HG03460 (cell line): ENCODE measurements at regions not wholly inside any gene's neighbourhood (a gene's known extent, or its start where the extent isn't known, plus 50 kb on each side); places are given as distances from the start of the nearest gene placed in this dataset.
"Not testable (repeated sequence)": the region's sequence is repeated elsewhere in the genome, so short reads cannot be mapped to it uniquely, and the experiment has no call there.

Experiments
- ATAC-seq: cut with Tn5 transposase; IDR thresholded peaks from one replicate; pipeline ENCODE4 v1.9.1; 2021; ENCODE audit not compliant: unreplicated experiment

- ATAC-seq = no peak
Observed at GRCh38 chr7:130943981-130944380, 210.0 kb upstream of the KLF14 start.

GRCh38 chr7:130944997-130945396, 211.0 kb upstream of the KLF14 start:
- ATAC-seq = no peak

- no peak for ATAC-seq
Observed at GRCh38 chr7:130945411-130945811, 211.4 kb upstream of the KLF14 start.

- no peak for ATAC-seq
Observed at GRCh38 chr7:130946114-130946513, 212.1 kb upstream of the KLF14 start.

- no peak for ATAC-seq
Observed at GRCh38 chr7:130947792-130948580, 214.0 kb upstream of the KLF14 start.

- ATAC-seq = no peak
Observed at GRCh38 chr7:130948822-130949221, 214.8 kb upstream of the KLF14 start.

GRCh38 chr7:130949550-130949949, 215.5 kb upstream of the KLF14 start:
- ATAC-seq = no peak

- no peak for ATAC-seq
Observed at GRCh38 chr7:130950054-130950453, 216.0 kb upstream of the KLF14 start.

GRCh38 chr7:130950741-130951140, 216.7 kb upstream of the KLF14 start:
- ATAC-seq = no peak

- no peak for ATAC-seq
Observed at GRCh38 chr7:130951303-130951975, 217.4 kb upstream of the KLF14 start.

GRCh38 chr7:130951976-130952876, 218.2 kb upstream of the KLF14 start:
- no peak for ATAC-seq

- ATAC-seq = no peak
Observed at GRCh38 chr7:130953196-130953595, 219.2 kb upstream of the KLF14 start.

- ATAC-seq = no peak
Observed at GRCh38 chr7:130954918-130955564, 221.0 kb upstream of the KLF14 start.

- ATAC-seq = no peak
Observed at GRCh38 chr7:130955565-130955919, 221.5 kb upstream of the KLF14 start.

GRCh38 chr7:130956417-130957136, 222.6 kb upstream of the KLF14 start:
- ATAC-seq = no peak

GRCh38 chr7:130957137-130957513, 223.1 kb upstream of the KLF14 start:
- ATAC-seq = no peak

- not testable (repeated sequence) for ATAC-seq
Observed at GRCh38 chr7:130957722-130958435, 223.9 kb upstream of the KLF14 start.

- no peak for ATAC-seq
Observed at GRCh38 chr7:130958846-130959245, 224.8 kb upstream of the KLF14 start.

GRCh38 chr7:130959743-130960207, 225.8 kb upstream of the KLF14 start:
- no peak for ATAC-seq
